ENCODE measurements at regions not wholly inside any gene's neighbourhood (a gene's known extent, or its start where the extent isn't known, plus 50 kb on each side); places are given as distances from the start of the nearest gene placed in this dataset.
"Not testable (repeated sequence)": the region's sequence is repeated elsewhere in the genome, so short reads cannot be mapped to it uniquely, and the experiment has no call there.

DNA sequence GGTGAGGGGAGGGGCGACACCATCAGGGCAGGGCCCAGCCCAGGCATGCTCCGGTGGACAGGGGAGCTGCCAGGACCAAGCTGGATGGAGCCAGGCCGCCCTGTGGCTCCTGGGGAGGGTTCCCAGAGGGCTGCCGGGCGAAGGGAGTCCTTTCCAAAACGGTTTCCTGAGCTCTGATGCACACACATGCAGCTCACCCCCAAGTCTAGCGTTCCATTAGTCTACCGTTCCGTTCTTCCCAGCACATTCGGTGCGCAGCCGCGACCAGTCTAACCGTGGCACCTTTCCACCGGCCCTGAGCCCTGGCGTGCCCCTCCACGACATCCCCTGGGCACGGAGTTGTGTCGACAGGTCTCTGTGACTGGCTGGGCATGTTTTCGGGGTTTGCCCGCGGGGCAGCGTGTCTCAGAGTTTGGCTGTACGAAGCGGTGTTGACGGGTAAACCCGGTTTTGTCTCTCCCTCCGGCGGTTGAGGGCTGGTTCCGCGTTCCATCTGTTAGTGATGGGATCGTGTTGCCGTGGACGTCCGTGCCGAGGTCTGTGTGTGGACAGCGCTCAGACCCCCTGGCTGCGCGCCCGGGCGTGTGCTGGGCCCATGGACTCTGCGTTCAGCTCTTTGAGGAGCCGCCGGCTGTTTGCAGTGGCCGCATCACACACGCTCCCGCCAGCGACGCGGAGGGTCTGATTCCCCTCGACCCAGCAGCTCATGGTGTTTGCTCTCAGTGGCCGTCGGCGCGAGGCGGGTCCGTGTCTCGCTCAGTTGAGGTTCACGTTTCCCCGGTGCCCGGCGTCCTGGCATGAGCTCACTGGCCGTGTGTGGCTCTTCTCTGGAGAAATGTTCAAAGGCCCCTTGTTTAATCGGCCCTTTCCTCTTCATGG, 121.2 kb downstream of the IGLL1 start:
- DNase-seq (ENCODE audit: low read depth) = no peak
- Histone ChIP-seq H3K36me3 (ENCODE audit: control insufficient read depth, insufficient read depth, low read length) (no peaks in the 10 kb centered on the region), H3K4me3 (ENCODE audit: low read depth, low read length) (no peak overlapping the region), H3K27me3 (ENCODE audit: control insufficient read depth, insufficient read depth, low read length) (no peaks in the 10 kb centered on the region; the same call in 1 of the 2 replicates)
- CTCF ChIA-PET = no interaction called here
- TF ChIP-seq, protein P1, sequence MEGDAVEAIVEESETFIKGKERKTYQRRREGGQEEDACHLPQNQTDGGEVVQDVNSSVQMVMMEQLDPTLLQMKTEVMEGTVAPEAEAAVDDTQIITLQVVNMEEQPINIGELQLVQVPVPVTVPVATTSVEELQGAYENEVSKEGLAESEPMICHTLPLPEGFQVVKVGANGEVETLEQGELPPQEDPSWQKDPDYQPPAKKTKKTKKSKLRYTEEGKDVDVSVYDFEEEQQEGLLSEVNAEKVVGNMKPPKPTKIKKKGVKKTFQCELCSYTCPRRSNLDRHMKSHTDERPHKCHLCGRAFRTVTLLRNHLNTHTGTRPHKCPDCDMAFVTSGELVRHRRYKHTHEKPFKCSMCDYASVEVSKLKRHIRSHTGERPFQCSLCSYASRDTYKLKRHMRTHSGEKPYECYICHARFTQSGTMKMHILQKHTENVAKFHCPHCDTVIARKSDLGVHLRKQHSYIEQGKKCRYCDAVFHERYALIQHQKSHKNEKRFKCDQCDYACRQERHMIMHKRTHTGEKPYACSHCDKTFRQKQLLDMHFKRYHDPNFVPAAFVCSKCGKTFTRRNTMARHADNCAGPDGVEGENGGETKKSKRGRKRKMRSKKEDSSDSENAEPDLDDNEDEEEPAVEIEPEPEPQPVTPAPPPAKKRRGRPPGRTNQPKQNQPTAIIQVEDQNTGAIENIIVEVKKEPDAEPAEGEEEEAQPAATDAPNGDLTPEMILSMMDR (IDR thresholded peaks at IDR 0.05; ENCODE audit: insufficient read depth, low read depth, low read length) = no peak
- POLR2A ChIA-PET = no interaction called here

DNA sequence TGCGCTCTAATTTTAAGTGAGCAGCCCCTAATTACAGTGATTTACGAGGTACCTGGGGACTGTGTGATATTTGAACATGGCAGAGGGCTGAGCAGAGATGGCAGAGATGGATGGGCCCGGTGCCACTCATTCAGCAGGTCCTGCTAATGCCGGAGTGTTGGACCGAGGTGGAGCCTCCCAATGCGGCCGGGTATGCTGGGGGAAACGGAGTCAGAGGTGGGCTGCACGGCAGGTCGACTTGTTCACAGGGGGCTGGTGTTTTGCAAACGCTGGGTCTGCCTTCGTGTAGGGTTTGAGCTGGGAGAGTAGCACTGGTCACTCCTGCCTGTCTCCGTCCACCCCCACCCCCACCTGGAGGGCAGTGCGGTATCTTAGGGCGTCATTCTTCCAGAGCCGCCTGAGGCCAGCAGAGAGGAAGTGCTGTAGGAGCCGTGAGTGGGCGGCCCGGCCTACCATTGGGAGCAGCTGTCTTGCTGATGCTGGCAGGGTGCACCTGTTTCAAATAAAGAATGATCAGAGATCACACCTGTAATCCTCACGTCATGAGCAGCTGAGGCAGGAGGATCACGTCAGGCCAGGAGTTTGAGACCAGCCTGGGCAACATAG, 122.6 kb downstream of the IGLL1 start:
- POLR2A ChIA-PET = no interaction called here

GRCh38 chr22:23456666-23457379, 123.3 kb downstream of the IGLL1 start:
- CTCF ChIA-PET; H3K27me3 ChIP-seq (ENCODE audit: control insufficient read depth, insufficient read depth, low read length); H3K4me3 ChIP-seq (ENCODE audit: low read depth, low read length); DNase-seq (ENCODE audit: low read depth); H3K36me3 ChIP-seq (ENCODE audit: control insufficient read depth, insufficient read depth, low read length); POLR2A ChIA-PET: not testable (repeated sequence)

More for the DNA sequence above, 122.6 kb downstream of the IGLL1 start:
- Histone ChIP-seq H3K27me3 (ENCODE audit: control insufficient read depth, insufficient read depth, low read length) (no peaks in the 10 kb centered on the region; the same call in 1 of the 2 replicates), H3K36me3 (ENCODE audit: control insufficient read depth, insufficient read depth, low read length) (no peaks in the 10 kb centered on the region), H3K4me3 (ENCODE audit: low read depth, low read length) (no peak overlapping the region)
- CTCF ChIA-PET = no interaction called here
- TF ChIP-seq, protein P1 (IDR thresholded peaks at IDR 0.05; ENCODE audit: insufficient read depth, low read depth, low read length) = no peak
- no peak for DNase-seq (ENCODE audit: low read depth)

DNA sequence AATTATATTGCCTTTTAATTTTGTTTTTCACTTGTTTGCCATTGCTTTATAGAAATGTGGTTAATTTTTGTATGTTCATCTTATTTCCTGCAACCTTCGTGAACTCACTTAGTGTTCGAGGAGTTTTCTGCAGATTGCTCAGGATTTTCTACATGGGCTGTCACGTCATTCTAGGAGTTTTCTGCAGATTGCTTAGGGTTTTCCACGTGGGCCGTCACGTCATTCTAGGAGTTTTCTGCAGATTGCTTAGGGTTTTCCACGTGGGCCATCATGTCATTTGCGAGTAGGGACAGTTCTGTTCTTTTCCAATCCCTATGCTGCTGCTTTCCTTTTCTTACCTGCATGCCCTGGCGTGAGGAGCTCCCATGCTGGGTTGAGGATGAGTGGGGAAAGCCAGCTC, 125.7 kb downstream of the IGLL1 start:
- POLR2A ChIA-PET; CTCF ChIA-PET; H3K4me3 ChIP-seq (ENCODE audit: low read depth, low read length); DNase-seq (ENCODE audit: low read depth); H3K36me3 ChIP-seq (ENCODE audit: control insufficient read depth, insufficient read depth, low read length); H3K27me3 ChIP-seq (ENCODE audit: control insufficient read depth, insufficient read depth, low read length): not testable (repeated sequence)

GRCh38 chr22:23453277-23453676, 126.8 kb downstream of the IGLL1 start:
- CTCF ChIA-PET = interaction anchor here (0.6 kb wide), 1 partner anchor 15 kb away, joined by 3 read pairs; no protein-coding TSS in a partner anchor
- no peak for DNase-seq (ENCODE audit: low read depth)
- POLR2A ChIA-PET = no interaction called here
- Histone ChIP-seq H3K27me3 (ENCODE audit: control insufficient read depth, insufficient read depth, low read length) (no peaks in the 10 kb centered on the region; the same call in 1 of the 2 replicates), H3K36me3 (ENCODE audit: control insufficient read depth, insufficient read depth, low read length) (no peaks in the 10 kb centered on the region), H3K4me3 (ENCODE audit: low read depth, low read length) (no peak overlapping the region)
- TF ChIP-seq, protein P1 (IDR thresholded peaks at IDR 0.05; ENCODE audit: insufficient read depth, low read depth, low read length) = no peak

All from BJ (cell line).